8988T (cell line): ENCODE measurements at regions not wholly inside any gene's neighbourhood (a gene's known extent, or its start where the extent isn't known, plus 50 kb on each side); places are given as distances from the start of the nearest gene placed in this dataset.

Experiments used
- DNase-seq: peaks from one replicate; pipeline ENCODE4 v3.0.0; 2011

DNA sequence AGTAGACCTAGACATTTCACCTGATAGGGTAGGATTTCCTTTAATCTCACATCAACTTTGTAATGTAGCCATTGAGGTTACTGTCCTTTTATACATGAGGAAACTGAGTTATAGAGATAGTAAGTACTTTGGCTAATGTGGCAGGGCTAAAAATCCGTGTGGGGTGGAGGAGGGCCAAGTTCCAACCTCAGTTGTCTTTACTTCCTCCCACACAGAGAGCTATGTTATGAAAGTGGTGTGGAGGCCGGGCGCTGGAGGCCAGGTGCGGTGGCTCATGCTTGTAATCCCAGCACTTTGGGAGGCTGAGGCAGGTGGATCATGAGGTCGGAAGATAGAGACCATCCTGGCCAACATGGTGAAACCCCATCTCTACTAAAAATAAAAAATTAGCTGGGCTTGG lies 173.3 kb downstream of the PALM2AKAP2 start:
- DNase-seq: no peak

DNA sequence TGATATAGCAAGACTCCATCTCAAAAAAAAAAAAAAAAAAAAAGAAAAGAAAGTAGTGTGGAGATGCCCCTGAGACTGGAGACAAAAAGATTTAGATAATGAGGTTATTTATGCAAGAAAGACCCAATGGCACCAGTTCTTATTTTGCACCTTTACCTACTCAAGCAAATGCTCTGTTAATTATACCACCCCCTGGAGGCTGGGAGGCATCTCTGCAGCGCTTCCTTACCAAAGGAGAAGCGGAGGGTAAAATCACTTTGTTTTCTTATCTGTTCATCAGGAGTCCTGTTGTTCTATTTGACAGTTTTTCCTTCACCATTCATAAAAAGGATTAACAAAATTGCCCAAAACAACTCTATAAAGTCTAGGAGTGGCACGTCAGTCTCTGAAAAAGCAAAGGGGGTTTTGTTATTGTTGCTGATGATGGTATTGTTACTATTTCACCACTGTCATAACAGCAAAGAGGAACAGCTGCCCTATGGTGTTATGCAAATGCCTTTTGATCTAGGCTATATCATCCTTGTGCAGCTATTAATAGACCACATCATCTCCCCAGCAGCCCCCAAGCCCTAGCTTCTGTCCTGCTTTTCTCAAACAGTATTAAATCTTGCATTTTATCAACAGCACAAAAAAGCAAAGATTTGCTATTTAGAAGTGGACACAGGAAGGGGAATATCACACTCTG lies 174.0 kb downstream of the PALM2AKAP2 start:
- no peak for DNase-seq

GRCh38 chr9:109956717-109957440 lies 176.9 kb downstream of the PALM2AKAP2 start:
- DNase-seq: no peak

GRCh38 chr9:109959679-109960078 lies 179.7 kb downstream of the PALM2AKAP2 start:
- DNase-seq: no peak

- DNase-seq: no peak
Measured at GRCh38 chr9:109961626-109962025, 181.6 kb downstream of the PALM2AKAP2 start.

GRCh38 chr9:109962215-109962614 lies 182.2 kb downstream of the PALM2AKAP2 start:
- no peak for DNase-seq

DNA sequence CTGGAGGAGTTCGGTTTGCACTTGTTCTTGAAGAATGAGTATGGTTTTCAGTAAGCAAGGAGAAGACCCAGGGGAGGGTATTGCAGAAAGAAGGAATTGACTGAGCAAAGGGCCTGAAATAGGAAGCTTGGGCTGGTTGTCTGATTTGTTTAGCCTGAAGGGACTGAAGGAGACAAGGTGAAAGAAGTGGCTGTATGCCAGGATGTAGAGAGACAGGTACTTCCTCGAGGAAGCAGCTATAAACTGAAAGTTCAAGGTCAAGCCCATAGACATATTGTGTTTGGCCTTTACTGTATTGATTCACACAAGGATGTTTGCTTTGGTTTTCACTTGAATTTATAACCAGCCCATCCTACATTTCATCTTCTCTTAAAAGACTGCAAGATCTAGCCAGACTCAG lies 183.1 kb downstream of the PALM2AKAP2 start:
- DNase-seq: no peak

DNA sequence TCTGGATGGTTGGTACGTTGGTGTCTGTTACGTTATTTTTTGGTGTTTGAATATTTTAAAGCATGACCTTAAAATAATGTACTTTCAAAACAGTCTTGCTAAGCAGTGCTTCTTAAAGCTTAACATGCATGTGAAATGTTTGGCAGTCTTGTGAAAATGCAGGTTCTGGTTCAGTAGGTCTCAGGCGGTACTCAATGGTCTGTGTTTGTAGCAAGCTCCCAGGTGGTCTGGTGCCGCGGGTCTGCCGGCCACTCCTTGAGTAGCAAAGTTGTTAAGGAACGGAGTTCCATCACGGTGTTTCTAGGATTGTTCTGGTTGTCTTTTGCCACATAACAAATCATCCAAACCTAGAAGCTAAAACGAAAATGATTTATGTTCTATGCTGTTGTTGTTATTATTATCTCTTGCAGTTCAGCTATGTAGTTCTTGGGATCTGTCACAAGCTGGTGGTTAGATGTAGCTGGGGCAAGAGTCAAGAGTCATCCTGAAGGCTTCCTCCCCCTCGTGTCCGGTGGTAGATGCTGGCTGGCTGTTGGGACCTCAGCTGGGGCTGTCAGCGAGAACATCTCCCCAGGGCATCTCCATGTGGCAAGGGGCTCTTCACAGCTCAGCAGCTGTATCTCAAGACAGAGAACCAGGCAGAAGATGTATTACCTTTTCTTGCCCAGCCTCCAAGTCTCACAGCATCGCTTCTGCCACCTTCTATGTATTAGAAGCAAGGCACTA lies 186.8 kb downstream of the PALM2AKAP2 start:
- DNase-seq: no peak

DNA sequence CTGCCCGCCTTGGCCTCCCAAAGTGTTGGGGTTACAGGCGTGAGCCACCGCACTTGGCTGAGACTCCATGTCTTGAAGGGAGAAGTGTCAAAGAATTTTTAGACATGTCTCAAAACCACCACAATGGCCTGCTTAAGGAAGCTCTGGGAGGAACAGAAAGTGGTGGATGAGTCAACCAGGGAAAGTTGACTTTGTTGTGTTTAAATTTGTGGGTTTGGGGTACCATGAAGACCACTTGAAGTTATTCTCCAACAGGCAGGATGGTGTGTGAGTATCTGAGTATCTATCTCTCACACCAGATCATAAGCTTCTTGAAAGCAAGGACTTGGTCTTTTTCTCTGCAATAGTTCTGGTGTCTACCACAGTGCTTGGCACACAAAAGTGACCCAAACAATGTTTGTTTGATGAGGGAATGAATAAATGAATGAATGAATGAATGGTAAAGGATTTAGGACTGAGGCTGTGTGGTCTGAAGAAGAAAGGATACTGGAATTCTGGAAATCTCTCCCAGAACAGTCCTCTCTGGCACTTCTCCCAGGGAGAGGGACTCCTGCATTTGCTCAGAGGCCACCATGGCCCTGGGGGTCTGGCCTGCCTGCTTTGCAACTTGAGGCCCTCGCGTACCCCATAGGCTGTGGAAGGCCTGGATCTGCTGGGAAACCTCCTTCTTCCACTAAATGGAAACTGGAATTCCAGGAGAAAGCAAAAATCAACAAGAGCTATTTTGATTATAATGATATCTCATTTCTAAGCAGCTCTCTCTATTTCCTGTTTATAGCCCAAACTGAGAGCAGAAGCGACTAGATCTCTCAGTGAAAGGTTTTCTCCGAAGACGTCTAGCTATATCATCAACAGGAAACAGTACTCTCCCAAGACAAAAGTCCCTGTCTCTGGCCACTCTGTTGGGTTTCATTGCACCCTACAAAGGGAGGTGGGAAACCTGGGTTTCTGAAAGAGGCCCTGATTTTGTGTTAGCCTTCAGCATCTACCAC lies 187.9 kb downstream of the PALM2AKAP2 start:
- no peak for DNase-seq

DNA sequence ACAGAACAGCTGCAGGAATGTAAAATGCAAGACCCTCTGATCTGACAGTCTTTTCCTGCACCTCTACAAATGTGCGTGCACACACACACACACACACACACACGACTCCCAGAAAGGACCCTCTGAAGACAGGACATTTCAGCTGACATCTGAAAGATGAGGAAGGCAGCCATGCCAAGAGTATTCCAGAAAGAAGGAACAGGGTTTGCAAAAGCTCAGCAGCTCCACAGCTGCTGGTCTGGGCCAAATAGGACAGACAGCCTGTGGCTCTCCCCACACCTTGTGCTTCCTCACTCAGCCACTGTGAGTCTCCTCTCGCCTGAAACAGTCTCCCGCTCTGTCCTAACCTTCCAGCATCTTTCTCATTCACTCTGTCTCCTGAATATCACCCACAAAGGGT lies 189.0 kb downstream of the PALM2AKAP2 start:
- DNase-seq: no peak

DNA sequence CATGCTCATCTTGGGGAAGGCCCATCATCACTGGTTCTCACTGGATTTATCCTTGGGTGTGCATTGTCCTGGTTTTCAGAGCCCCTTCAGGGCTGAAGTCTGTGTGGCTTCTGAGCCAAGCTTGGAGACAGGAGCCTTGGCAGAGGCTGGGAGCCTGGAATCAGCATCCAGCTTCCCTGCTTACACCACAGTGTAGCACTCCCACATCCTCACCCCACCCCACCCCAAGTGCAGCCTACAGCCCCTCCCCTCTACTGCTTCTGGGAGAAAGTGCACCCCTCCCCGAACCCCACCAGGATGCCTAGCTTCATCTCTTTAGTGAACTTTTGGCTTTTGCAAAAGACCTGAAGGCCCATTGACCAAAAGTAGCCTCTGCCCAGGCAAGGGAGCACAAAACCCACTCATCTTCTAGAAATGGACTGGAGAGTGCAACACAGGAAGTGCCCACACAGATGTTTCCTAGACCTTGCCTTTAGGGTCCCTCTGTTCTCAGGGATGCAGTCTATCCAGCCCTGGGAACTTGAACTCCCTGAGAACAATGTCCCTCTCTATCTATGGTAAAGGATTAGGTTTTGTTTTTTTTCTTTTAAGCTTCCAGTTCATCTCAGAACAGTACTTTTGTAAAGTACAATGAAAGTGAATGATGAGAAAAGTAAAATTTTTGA lies 189.7 kb downstream of the PALM2AKAP2 start:
- DNase-seq: no peak

GRCh38 chr9:109971226-109971625 lies 191.2 kb downstream of the PALM2AKAP2 start:
- no peak for DNase-seq

DNA sequence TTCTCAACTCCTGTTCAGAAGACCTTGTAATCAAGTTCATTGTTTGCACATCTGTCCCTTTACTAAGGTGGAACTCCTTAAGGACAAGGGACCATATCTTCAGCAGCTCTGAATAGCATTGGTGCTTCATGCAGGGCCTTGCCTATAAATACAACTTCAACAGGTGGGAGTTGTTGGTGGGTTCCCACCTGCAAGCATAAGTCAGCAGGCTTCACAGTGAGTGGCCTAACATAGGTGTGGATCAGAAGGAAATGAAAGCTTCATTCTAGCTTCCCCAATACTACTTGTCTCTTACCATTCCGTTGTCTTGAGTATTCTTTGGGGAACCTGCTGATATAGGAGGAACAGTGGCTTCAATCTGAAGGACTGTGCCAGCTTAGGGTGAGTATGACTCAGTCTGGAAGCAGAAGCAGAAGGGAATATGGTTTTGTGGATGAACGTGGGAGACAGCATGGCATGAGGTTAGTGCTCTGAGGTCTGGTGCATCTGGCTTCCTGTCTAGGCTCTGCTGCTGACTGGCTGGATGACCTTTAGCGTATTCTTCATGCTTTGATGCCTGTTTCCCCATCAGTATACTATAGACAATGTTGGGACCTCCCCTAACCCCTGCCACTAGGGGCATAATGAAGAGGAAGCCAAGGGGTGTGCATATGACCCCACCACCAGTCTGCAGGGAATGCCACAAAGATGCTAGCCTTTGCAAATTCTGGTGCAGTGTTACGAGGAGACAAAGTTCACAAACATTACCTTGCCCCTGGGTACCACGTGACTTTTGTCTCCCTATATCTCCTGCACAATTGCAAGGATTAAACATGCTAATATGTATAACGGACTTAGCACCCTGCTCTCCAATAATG lies 192.3 kb downstream of the PALM2AKAP2 start:
- no peak for DNase-seq

DNA sequence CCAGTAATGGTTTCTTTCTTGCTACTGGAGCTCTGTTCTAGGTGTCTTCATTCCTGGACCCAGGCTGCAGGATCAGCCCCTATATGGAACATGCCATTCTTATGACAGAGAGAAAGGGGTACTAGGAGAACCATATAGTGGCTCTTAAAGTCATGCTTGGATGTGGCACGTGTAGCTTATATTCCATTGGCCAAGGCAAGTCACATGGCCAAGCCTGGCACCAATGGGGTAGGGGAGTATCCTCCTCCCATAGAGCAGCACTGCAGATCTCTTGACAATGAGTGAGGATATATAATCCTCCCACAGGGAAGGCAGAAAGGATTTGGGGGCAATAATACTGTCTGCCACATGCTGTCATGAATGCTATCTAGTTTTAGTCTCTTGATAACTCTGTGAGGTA lies 193.3 kb downstream of the PALM2AKAP2 start:
- no peak for DNase-seq

GRCh38 chr9:109974143-109974917 lies 194.3 kb downstream of the PALM2AKAP2 start:
- no peak for DNase-seq

GRCh38 chr9:109974918-109975276 lies 194.9 kb downstream of the PALM2AKAP2 start:
- no peak for DNase-seq

- no peak for DNase-seq
Measured at GRCh38 chr9:109975574-109976295, 195.7 kb downstream of the PALM2AKAP2 start.

DNA sequence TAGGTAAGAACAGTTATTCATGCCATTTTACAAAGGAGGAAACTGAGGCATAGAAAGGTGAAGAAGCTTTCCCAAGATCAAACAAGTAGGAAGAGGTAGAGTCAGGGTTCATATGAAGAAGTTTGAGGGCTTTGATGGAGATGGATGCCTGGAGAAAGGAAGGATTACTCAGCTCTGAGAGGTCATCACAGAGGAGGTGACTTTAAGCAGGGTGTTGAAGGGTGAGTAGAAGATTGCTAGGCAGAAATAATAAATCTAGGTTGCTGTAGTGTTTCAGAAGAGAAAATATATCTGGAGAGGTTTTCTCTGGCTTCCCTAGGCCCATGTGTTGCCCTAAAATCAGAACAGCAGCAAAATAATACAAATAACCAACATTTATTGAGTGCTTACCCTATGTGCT lies 196.3 kb downstream of the PALM2AKAP2 start:
- DNase-seq: no peak

GRCh38 chr9:109977521-109977920 lies 197.5 kb downstream of the PALM2AKAP2 start:
- no peak for DNase-seq

- DNase-seq: no peak
Measured at GRCh38 chr9:109981091-109981490, 201.1 kb downstream of the PALM2AKAP2 start.
